ENCODE measurements at regions not wholly inside any gene's neighbourhood (a gene's known extent, or its start where the extent isn't known, plus 50 kb on each side); places are given as distances from the start of the nearest gene placed in this dataset.

GRCh38 chr13:77985866-77986636 lies 67.4 kb upstream of the EDNRB start:
- CTCF ChIA-PET, result interaction anchor here (1.4 kb wide), 1 partner anchor 73 kb away, joined by 3 read pairs; no protein-coding TSS in a partner anchor

More at GRCh38 chr13:77985866-77986636, 67.4 kb upstream of the EDNRB start:
- H3K27ac ChIP-seq (ENCODE audit: insufficient read depth, low read depth, low read length), result no peak overlapping the region
- H3K4me2 ChIP-seq (ENCODE audit: insufficient read depth, low read length), result no peak overlapping the region
- no peak overlapping the region for H3K9ac ChIP-seq (replicated peaks; ENCODE audit: extremely low read depth, insufficient read depth, low read length)
- H2AFZ ChIP-seq (ENCODE audit: low read depth, low read length), result no peak overlapping the region
- BruUV-seq (replicated peaks), result no TSS peak
- H3K9me3 ChIP-seq (replicated peaks; ENCODE audit: control insufficient read depth, insufficient read depth, low read length), result no peaks in the 10 kb centered on the region
- H3K36me3 ChIP-seq (ENCODE audit: control insufficient read depth in 2 of 2, extremely low read depth in 1 of 2, insufficient read depth in 2 of 2, low read length in 2 of 2), result no peaks in the 10 kb centered on the region
- H4K20me1 ChIP-seq (replicated peaks; ENCODE audit: control insufficient read depth, extremely low read depth, insufficient read depth, low read length), result no peaks in the 10 kb centered on the region
- no peak overlapping the region for H3K4me3 ChIP-seq (replicated peaks in 1 of 3; ENCODE audit: insufficient read depth in 1 of 3, low read depth in 1 of 3, low read length in 3 of 3)
- DNase-seq (ENCODE audit: low read depth, low spot score), result no peak
- TF ChIP-seq JUN (IDR thresholded peaks at IDR 0.05; ENCODE audit: borderline replicate concordance, insufficient read depth, insufficient read length, low read depth), result no peak
- no peak for TF ChIP-seq GATA2 (IDR thresholded peaks at IDR 0.05; ENCODE audit: insufficient read depth, insufficient read length, low read depth, low read length)
- TF ChIP-seq FOS (IDR thresholded peaks at IDR 0.05; ENCODE audit: borderline replicate concordance, insufficient read depth, low read length), result no peak
- no peak for TF ChIP-seq EZH2 (IDR thresholded peaks at IDR 0.05; ENCODE audit: borderline replicate concordance, low read depth, low read length, severe bottlenecking)
- TF ChIP-seq POLR2AphosphoS5 (IDR thresholded peaks at IDR 0.05; ENCODE audit: insufficient read depth, low read depth, low read length), result no peak
- no peak for TF ChIP-seq CTCF (IDR thresholded peaks at IDR 0.05; ENCODE audit: extremely low read depth in 1 of 2, insufficient read depth in 1 of 2, low read depth in 1 of 2, low read length in 2 of 2)
- TF ChIP-seq POLR2A (IDR thresholded peaks at IDR 0.05; ENCODE audit: low read depth, low read length), result no peak
- no peak for TF ChIP-seq MYC (IDR thresholded peaks at IDR 0.05; ENCODE audit: low read depth, low read length)
- TF ChIP-seq MAX (IDR thresholded peaks at IDR 0.05; ENCODE audit: insufficient read depth, insufficient read length), result no peak
- FAIRE-seq, result no peak
- no peaks in the 10 kb centered on the region for H3K79me2 ChIP-seq (ENCODE audit: control insufficient read depth, insufficient read depth, low read length)
- peaks cover 3% of the 10 kb centered on the region for H3K4me1 ChIP-seq (ENCODE audit: control insufficient read depth, extremely low read depth, insufficient read depth, low read length)
- POLR2A ChIA-PET, result no interaction called here
- dilution Hi-C loops (cut with MboI; ENCODE audit: extremely low pct_ligation_motif_present, low sequenced_read_pairs), result no loop called here
- no peaks in the 10 kb centered on the region for H3K9me1 ChIP-seq (replicated peaks; ENCODE audit: control insufficient read depth, extremely low read depth, insufficient read depth, low read length)
- no peaks in the 10 kb centered on the region for H3K27me3 ChIP-seq (ENCODE audit: control insufficient read depth in 2 of 2, insufficient read depth in 2 of 2, low read length in 2 of 2)
- intact Hi-C loops (cut with micrococcal nuclease), result no loop called here
